IPS-NIHi7 (cell line): ENCODE measurements at regions not wholly inside any gene's neighbourhood (a gene's known extent, or its start where the extent isn't known, plus 50 kb on each side); places are given as distances from the start of the nearest gene placed in this dataset.
A peak's percentile ranks its signal among the peaks of the same experiment; 100 is the strongest.

Experiments
- DNase-seq: peaks from one replicate; pipeline ENCODE4 v3.0.0; 2012; ENCODE audit warnings: mixed read lengths; ENCODE audit errors: extremely low spot score

GRCh38 chr5:143870362-143870761, 58.4 kb downstream of the HMHB1 start:
- no peak for DNase-seq

GRCh38 chr5:143870871-143871632, 59.1 kb downstream of the HMHB1 start:
- peak; percentile 35 for DNase-seq

GRCh38 chr5:143871672-143872071, 59.7 kb downstream of the HMHB1 start:
- no peak for DNase-seq

GRCh38 chr5:143874312-143874711, 62.4 kb downstream of the HMHB1 start:
- DNase-seq = no peak

GRCh38 chr5:143877196-143877595, 65.2 kb downstream of the HMHB1 start:
- DNase-seq = no peak

- DNase-seq = no peak
These were observed 66.5 kb downstream of the HMHB1 start for GRCh38 chr5:143878430-143878829.

GRCh38 chr5:143879646-143880045, 67.7 kb downstream of the HMHB1 start:
- no peak for DNase-seq

- DNase-seq = no peak
These were observed 68.2 kb downstream of the HMHB1 start for GRCh38 chr5:143880178-143880577.

GRCh38 chr5:143882520-143882919, 70.6 kb downstream of the HMHB1 start:
- DNase-seq = no peak

GRCh38 chr5:143886096-143886495, 74.1 kb downstream of the HMHB1 start:
- no peak for DNase-seq

GRCh38 chr5:143886651-143887638, 75.0 kb downstream of the HMHB1 start:
- no peak for DNase-seq

- no peak for DNase-seq
These were observed 76.1 kb downstream of the HMHB1 start for GRCh38 chr5:143887903-143888665.

- no peak for DNase-seq
These were observed 77.0 kb downstream of the HMHB1 start for GRCh38 chr5:143888912-143889311.

- no peak for DNase-seq
These were observed 78.0 kb downstream of the HMHB1 start for GRCh38 chr5:143889986-143890385.

GRCh38 chr5:143890487-143890886, 78.5 kb downstream of the HMHB1 start:
- DNase-seq = no peak

GRCh38 chr5:143892271-143892670, 80.3 kb downstream of the HMHB1 start:
- no peak for DNase-seq

GRCh38 chr5:143892908-143893307, 80.9 kb downstream of the HMHB1 start:
- no peak for DNase-seq

GRCh38 chr5:143893638-143894037, 81.7 kb downstream of the HMHB1 start:
- DNase-seq = no peak

GRCh38 chr5:143896516-143896915, 84.6 kb downstream of the HMHB1 start:
- DNase-seq = no peak

- DNase-seq = no peak
These were observed 85.0 kb downstream of the HMHB1 start for GRCh38 chr5:143896966-143897365.

GRCh38 chr5:143898381-143898780, 86.4 kb downstream of the HMHB1 start:
- DNase-seq = no peak
